Smooth muscle cell (in vitro differentiated cells): ENCODE measurements at regions not wholly inside any gene's neighbourhood (a gene's known extent, or its start where the extent isn't known, plus 50 kb on each side); places are given as distances from the start of the nearest gene placed in this dataset.

Source experiments
- DNase-seq: peaks from one replicate; lab custom pipeline; 2025; ENCODE audit not compliant: unreplicated experiment; lab: John Stamatoyannopoulos, UW
- H2AFZ ChIP-seq: fragments of 200-600 bp; sonication (generic); 2 replicates; pipeline ENCODE4 v1.6.0; 2016; ENCODE audit warnings: antibody characterized with exemption, low read depth, mild to moderate bottlenecking
- H3F3A ChIP-seq: fragments of 200-600 bp; sonication (generic); 2 replicates; pipeline ENCODE4 v1.6.0; 2017; ENCODE audit warnings: antibody characterized with exemption, low read depth
- H3K27ac ChIP-seq: fragments of 200-600 bp; sonication (generic); 2 replicates; pipeline ENCODE4 v1.5.1; 2016; ENCODE audit warnings: low read depth, mild to moderate bottlenecking
- H3K27me3 ChIP-seq: fragments of 200-600 bp; sonication (generic); 2 replicates; pipeline ENCODE4 v1.6.1; 2016; ENCODE audit warnings: low read depth, mild to moderate bottlenecking
- H3K36me3 ChIP-seq: fragments of 200-600 bp; sonication (generic); 2 replicates; pipeline ENCODE4 v1.5.1; 2016; ENCODE audit warnings: low read depth
- H3K4me1 ChIP-seq: fragments of 200-600 bp; sonication (generic); 2 replicates; pipeline ENCODE4 v1.5.1; 2016; ENCODE audit warnings: low read depth
- H3K4me2 ChIP-seq: fragments of 200-600 bp; sonication (generic); 2 replicates; pipeline ENCODE4 v1.6.0; 2016; ENCODE audit warnings: mild to moderate bottlenecking
- H3K4me3 ChIP-seq: fragments of 200-600 bp; sonication (generic); 2 replicates; pipeline ENCODE4 v1.5.1; 2016; ENCODE audit warnings: mild to moderate bottlenecking
- H3K79me2 ChIP-seq: fragments of 200-600 bp; sonication (generic); 2 replicates; pipeline ENCODE4 v1.6.0; 2016; ENCODE audit warnings: low read depth, mild to moderate bottlenecking
- H3K9ac ChIP-seq: fragments of 200-600 bp; sonication (generic); 2 replicates; pipeline ENCODE4 v1.6.0; 2016; ENCODE audit warnings: low read depth
- H3K9me3 ChIP-seq: fragments of 200-600 bp; sonication (generic); replicated peaks from 2 replicates; pipeline ENCODE4 v1.5.1; 2016; ENCODE audit warnings: low read depth
- H4K20me1 ChIP-seq: fragments of 200-600 bp; sonication (generic); 2 replicates; pipeline ENCODE4 v1.6.0; 2016; ENCODE audit warnings: low read depth
- WGBS: methylation state at CpG from one replicate; pipeline ENCODE4 v1.1.7; 2016; ENCODE audit warnings: low lambda C conversion rate; 5-methylcytosine and 5-hydroxymethylcytosine counted together
- TF ChIP-seq, protein P1 (sequence below): fragments of 200-600 bp; sonication (generic); IDR thresholded peaks from 2 replicates; pipeline ENCODE4 v1.5.1; 2017; ENCODE audit warnings: borderline replicate concordance, mild to moderate bottlenecking, antibody characterized with exemption; ENCODE audit not compliant: insufficient read depth, poor library complexity, severe bottlenecking

DNA sequence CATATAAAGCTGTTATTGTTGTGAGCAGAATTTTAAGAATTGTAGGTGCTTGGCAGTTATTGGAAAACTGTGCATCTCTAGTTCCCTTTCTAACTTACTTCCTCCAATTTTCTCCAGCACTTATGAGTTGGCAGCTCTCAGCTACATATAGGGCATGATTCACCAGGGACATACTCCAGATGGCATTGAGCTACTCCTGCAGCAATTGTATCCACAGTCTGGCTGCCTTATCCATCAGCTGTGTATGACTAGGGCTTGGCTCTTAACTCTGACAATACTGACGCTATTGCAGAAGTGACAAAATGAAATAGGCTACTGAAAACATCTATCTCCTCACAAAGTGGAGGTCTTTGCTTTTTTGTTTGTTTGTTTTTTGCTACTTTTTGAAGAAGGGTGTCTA, 276.7 kb downstream of the POU4F1 start:
- H3K36me3 ChIP-seq, result no peaks in the 10 kb centered on the region
- no peak overlapping the region for H3K4me2 ChIP-seq
- H3K4me1 ChIP-seq, result no peaks in the 10 kb centered on the region
- H3K27me3 ChIP-seq, result peaks cover 5% of the 10 kb centered on the region
- H3K4me3 ChIP-seq, result no peak overlapping the region
- H3K79me2 ChIP-seq, result no peaks in the 10 kb centered on the region
- no peak overlapping the region for H3K27ac ChIP-seq
- WGBS, result 97% methylated on average over 1 of the region's 1 CpG
- H3K9ac ChIP-seq, result no peak overlapping the region
- TF ChIP-seq, protein P1, sequence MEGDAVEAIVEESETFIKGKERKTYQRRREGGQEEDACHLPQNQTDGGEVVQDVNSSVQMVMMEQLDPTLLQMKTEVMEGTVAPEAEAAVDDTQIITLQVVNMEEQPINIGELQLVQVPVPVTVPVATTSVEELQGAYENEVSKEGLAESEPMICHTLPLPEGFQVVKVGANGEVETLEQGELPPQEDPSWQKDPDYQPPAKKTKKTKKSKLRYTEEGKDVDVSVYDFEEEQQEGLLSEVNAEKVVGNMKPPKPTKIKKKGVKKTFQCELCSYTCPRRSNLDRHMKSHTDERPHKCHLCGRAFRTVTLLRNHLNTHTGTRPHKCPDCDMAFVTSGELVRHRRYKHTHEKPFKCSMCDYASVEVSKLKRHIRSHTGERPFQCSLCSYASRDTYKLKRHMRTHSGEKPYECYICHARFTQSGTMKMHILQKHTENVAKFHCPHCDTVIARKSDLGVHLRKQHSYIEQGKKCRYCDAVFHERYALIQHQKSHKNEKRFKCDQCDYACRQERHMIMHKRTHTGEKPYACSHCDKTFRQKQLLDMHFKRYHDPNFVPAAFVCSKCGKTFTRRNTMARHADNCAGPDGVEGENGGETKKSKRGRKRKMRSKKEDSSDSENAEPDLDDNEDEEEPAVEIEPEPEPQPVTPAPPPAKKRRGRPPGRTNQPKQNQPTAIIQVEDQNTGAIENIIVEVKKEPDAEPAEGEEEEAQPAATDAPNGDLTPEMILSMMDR, result no peak
- no peak overlapping the region for H2AFZ ChIP-seq
- no peaks in the 10 kb centered on the region for H3F3A ChIP-seq
- no peaks in the 10 kb centered on the region for H4K20me1 ChIP-seq
- H3K9me3 ChIP-seq, result no peaks in the 10 kb centered on the region
- no peak for DNase-seq

DNA sequence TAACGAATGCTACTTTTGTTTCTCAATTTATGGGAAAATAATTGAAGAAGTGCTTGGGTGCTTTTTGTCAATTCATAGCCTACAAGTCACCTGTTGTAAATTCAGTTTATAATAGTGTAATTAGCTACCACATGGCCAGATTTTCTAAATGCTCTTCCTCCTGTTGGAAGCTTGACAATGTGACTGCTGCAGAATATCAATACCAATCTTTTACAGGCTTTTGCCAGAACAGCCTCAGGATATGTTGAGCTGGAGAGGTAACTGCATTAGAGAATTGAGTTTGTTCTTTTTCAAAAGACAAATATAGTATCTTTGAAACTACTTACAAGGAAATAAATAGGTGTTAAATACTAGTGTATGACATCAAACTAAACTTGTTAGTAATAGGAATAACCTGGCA, 277.8 kb downstream of the POU4F1 start:
- TF ChIP-seq, protein P1, result no peak
- Histone ChIP-seq H3K4me3 (no peak overlapping the region), H3K4me1 (no peaks in the 10 kb centered on the region), H3K27me3 (peaks cover 5% of the 10 kb centered on the region), H3K4me2 (no peak overlapping the region), H4K20me1 (no peaks in the 10 kb centered on the region), H3K9me3 (no peaks in the 10 kb centered on the region), H3K9ac (no peak overlapping the region), H2AFZ (no peak overlapping the region), H3K27ac (no peak overlapping the region), H3K79me2 (no peaks in the 10 kb centered on the region), H3F3A (no peaks in the 10 kb centered on the region), H3K36me3 (no peaks in the 10 kb centered on the region)
- DNase-seq, result no peak
- 88% methylated on average over 1 of the region's 1 CpG for WGBS

DNA sequence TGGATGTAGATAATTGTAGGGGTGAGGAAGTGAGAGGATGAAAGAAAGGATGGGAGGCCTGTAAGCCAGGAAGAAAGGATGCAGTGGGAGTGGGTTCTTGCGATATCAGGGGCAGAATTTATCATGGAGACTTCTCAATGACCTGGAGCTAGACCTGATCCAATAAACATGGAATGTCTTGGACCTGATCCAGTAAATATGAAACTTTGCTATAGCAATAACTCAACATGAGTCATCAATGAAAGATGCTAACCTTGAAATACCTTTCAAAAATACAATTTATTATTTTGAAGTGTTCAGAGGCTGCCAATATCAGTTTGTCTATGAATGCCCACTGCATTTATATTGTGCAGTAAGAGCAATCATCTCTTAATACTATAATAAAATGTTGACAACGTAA, 279.5 kb downstream of the POU4F1 start:
- DNase-seq, result no peak
- Histone ChIP-seq H3K9me3 (no peaks in the 10 kb centered on the region), H3K27ac (no peak overlapping the region), H2AFZ (no peak overlapping the region), H4K20me1 (no peaks in the 10 kb centered on the region), H3K27me3 (peaks cover 5% of the 10 kb centered on the region), H3K79me2 (no peaks in the 10 kb centered on the region), H3K36me3 (no peaks in the 10 kb centered on the region), H3F3A (no peaks in the 10 kb centered on the region), H3K4me3 (no peak overlapping the region), H3K4me1 (no peaks in the 10 kb centered on the region), H3K9ac (no peak overlapping the region), H3K4me2 (no peak overlapping the region)
- WGBS, result 84% methylated on average over 2 of the region's 2 CpGs
- TF ChIP-seq, protein P1, result no peak

DNA sequence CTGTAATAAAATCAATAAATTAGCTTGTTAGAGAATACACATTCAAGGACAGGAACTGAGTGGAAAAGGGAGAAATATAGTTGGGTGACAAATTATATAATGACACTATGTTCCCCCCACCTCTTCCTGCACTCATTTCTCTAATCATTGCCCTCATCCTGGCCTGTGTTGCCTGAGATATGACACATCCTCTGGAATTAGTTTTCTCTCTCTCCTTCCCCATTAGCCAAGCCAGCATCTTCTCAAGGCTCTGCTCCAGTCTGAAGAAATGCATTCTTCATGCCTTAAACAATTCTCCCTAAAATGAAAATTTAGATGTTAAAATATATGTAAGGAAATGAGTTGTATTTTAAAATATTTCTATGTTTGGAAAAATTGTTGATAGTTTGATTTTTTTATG, 280.3 kb downstream of the POU4F1 start:
- H3K9me3 ChIP-seq, result no peaks in the 10 kb centered on the region
- H4K20me1 ChIP-seq, result no peaks in the 10 kb centered on the region
- no peak overlapping the region for H2AFZ ChIP-seq
- H3K27ac ChIP-seq, result no peak overlapping the region
- no peaks in the 10 kb centered on the region for H3K36me3 ChIP-seq
- H3K79me2 ChIP-seq, result no peaks in the 10 kb centered on the region
- no peaks in the 10 kb centered on the region for H3F3A ChIP-seq
- H3K4me1 ChIP-seq, result no peaks in the 10 kb centered on the region
- H3K4me3 ChIP-seq, result no peak overlapping the region
- no peak overlapping the region for H3K4me2 ChIP-seq
- no peak for DNase-seq
- peaks cover 7% of the 10 kb centered on the region for H3K27me3 ChIP-seq
- no peak overlapping the region for H3K9ac ChIP-seq
- TF ChIP-seq, protein P1, result no peak
